ENCODE measurements at regions not wholly inside any gene's neighbourhood (a gene's known extent, or its start where the extent isn't known, plus 50 kb on each side); places are given as distances from the start of the nearest gene placed in this dataset.
"Not testable (repeated sequence)": the region's sequence is repeated elsewhere in the genome, so short reads cannot be mapped to it uniquely, and the experiment has no call there.

GRCh38 chr3:55147406-55147805 is 219.5 kb upstream of the LRTM1 start:
- DNase-seq = no peak

DNA sequence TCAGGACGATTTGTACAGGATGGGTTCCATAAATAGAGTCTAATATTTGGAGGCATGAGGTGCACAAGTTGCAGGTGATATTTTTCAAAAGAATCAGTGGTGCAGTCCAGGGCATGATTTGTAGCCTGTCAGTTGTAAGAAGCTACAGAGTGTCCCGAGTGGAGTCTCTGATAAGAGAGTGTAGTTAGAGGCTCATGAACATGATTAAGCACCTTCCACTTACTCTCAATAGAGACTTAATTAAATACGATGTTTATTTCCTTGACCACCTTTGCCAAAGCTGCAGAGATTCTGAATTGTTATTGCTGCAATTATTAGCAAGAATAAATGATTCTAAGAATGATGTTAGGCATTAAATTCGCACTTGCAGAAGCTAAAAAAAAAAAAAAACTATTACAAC is 218.4 kb upstream of the LRTM1 start:
- no peak for DNase-seq

- DNase-seq = no peak
These were observed 216.3 kb upstream of the LRTM1 start for GRCh38 chr3:55144015-55144673.

DNA sequence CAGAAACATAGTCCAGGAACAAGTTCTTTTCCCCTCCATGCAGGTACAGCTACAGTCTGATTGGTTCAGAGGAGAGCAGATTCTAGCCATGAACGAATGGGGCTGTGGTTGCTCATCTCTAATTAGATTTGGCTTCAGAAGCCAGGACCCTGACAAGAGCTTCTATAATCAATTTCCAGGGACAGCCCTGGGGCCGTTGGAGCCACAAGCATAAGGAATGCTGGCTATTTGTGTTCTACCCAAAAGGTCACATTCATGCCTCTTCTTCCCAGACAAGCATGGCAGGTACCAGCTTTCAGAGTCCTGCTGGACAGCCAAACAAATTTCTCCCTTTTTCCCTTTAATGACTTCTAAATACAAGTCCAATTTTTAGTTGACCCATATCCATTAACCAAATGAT is 215.5 kb upstream of the LRTM1 start:
- no peak for DNase-seq

DNA sequence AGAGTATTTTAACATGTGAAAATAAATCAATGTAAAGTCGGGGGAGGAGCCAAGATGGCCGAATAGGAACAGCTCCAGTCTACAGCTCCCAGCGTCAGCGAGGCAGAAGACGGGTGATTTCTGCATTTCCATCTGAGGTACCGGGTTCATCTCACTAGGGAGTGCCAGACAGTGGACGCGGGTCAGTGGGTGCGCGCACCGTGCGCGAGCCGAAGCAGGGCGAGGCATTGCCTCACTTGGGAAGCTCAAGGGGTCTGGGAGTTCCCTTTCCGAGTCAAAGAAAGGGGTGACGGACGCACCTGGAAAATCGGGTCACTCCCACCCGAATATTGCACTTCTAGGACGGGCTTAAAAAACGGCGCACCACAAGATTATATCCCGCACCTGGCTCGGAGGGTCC is 208.4 kb upstream of the LRTM1 start:
- DNase-seq = not testable (repeated sequence)

GRCh38 chr3:55128225-55128823 is 200.5 kb upstream of the LRTM1 start:
- no peak for DNase-seq

DNA sequence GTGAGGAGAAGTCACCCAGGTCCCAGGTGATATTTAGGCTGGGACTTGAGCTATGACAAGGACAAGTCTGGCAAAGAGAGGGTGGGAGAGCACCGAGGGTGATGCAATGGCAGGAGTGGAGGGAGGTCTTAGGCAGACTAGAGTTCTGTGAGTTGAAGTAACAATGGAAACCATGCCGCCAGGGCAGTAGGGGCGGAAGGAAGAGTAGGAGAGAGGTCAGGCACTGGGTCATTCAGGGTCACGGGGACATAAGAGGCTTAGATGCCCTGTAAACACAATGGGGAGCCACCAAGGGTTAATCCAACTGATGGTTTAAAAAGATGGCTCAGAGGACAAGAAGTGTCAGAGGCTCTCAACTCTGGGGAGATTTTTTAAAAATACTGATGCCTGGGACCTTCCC is 199.7 kb upstream of the LRTM1 start:
- no peak for DNase-seq

- DNase-seq = no peak
These were observed 196.5 kb upstream of the LRTM1 start for GRCh38 chr3:55124371-55124770.

All from right forelimb (tissue), 1 donor.